K562 (cell line): ENCODE measurements at regions not wholly inside any gene's neighbourhood (a gene's known extent, or its start where the extent isn't known, plus 50 kb on each side); places are given as distances from the start of the nearest gene placed in this dataset.

Experiments
- ATAC-seq: fragments of 200-7000 bp; cut with Tn5 transposase; 3 replicates; pipeline ENCODE4 v1.9.1; 2020; ENCODE audit warnings: moderate library complexity
- BruUV-seq: library from RNA; stranded (reverse); fragments of 400-500 nt; replicated peaks from 2 replicates; lab custom pipeline; 2021; lab: Mats Ljungman, UMichigan
- CTCF ChIA-PET: fragments of 300-600 bp; formaldehyde crosslinking; extraction: SDS; loops from one replicate; lab custom pipeline; 2021; ENCODE audit warnings: low intra/inter-chr PET ratio; lab: Yijun Ruan, JAX
- POLR2A ChIA-PET: fragments of 300-600, 350-650 bp; sonication (Branson Sonifier 250); formaldehyde crosslinking; extraction: SDS; loops from one replicate; lab custom pipeline; 2021; ENCODE audit warnings: antibody characterized with exemption, inconsistent platforms; lab: Yijun Ruan, JAX
- DNase-seq, 4 experiments: peaks; one replicate each; pipeline versions ENCODE4 v3.0.0 to v3.0.0-alpha.2; 2011 to 2018; ENCODE audit warnings: low spot score in 3 of 4, mixed read lengths in 3 of 4; ENCODE audit errors: extremely low read depth in 1 of 4
- FAIRE-seq: peaks from 2 replicates; lab custom pipeline; 2011; peaks lifted over from hg19 to GRCh38; lab: Jason Lieb, UNC
- H2AFZ ChIP-seq: 2 replicates; pipeline ENCODE4 v1.6.0; 2011; ENCODE audit warnings: low read depth, low read length, control low read depth, inconsistent platforms
- H3K27ac ChIP-seq: fragments of 200-600 bp; 3 replicates; pipeline ENCODE4 v1.8.0; 2011; ENCODE audit warnings: low read depth, mild to moderate bottlenecking, control low read depth, inconsistent platforms, low read length, moderate library complexity, mixed read lengths; ENCODE audit errors: extremely low read depth
- H3K27me3 ChIP-seq, 2 experiments: fragments of 300-600 bp in 1 of 2; 2 replicates in 1 of 2; 3 replicates in 1 of 2; pipeline versions ENCODE4 v1.6.0 to v1.8.0; 2011; ENCODE audit warnings: inconsistent platforms in 2 of 2, low read length in 2 of 2, mild to moderate bottlenecking in 1 of 2, mixed read lengths in 1 of 2, moderate library complexity in 1 of 2; ENCODE audit not compliant: control insufficient read depth in 2 of 2, insufficient read depth in 2 of 2
- H3K36me3 ChIP-seq: fragments of 300-600 bp; 3 replicates; pipeline ENCODE4 v1.8.0; 2011; ENCODE audit warnings: mild to moderate bottlenecking, low read length, inconsistent platforms; ENCODE audit not compliant: control insufficient read depth, insufficient read depth
- H3K4me1 ChIP-seq, 2 experiments: fragments of 200-600 bp in 1 of 2; replicated peaks in 1 of 2; 2 replicates in 1 of 2; 3 replicates in 1 of 2; pipeline versions ENCODE4 v1.5.1 to v1.8.0; 2011; ENCODE audit warnings: inconsistent platforms in 2 of 2, low read length in 2 of 2, mild to moderate bottlenecking in 1 of 2, mixed read lengths in 1 of 2, moderate library complexity in 1 of 2; ENCODE audit not compliant: control insufficient read depth in 2 of 2, insufficient read depth in 2 of 2
- H3K4me2 ChIP-seq: 2 replicates; pipeline ENCODE4 v1.6.1; 2011; ENCODE audit warnings: low read length, control low read depth, inconsistent platforms, mixed read lengths; ENCODE audit not compliant: insufficient read depth
- H3K4me3 ChIP-seq: fragments of 200-600 bp; sonication (generic), shearing (Covaris generic); 2 replicates; pipeline ENCODE4 v1.5.1; 2016; ENCODE audit warnings: control low read depth, inconsistent platforms
- H3K79me2 ChIP-seq: fragments of 200-600 bp; 3 replicates; pipeline ENCODE4 v1.8.0; 2011; ENCODE audit warnings: low read length, inconsistent platforms; ENCODE audit not compliant: control insufficient read depth, insufficient read depth
- H3K9ac ChIP-seq, 2 experiments: 2 replicates each; pipeline versions ENCODE4 v1.6.0 to v1.6.1; 2011; ENCODE audit warnings: low read depth in 2 of 2, low read length in 2 of 2, control low read depth in 1 of 2, inconsistent platforms in 1 of 2, mild to moderate bottlenecking in 1 of 2, mixed read lengths in 1 of 2; ENCODE audit not compliant: insufficient read depth in 1 of 2
- H3K9me1 ChIP-seq: one replicate; pipeline ENCODE4 v1.6.0; 2011; ENCODE audit warnings: inconsistent platforms, mild to moderate bottlenecking, low read length, moderate library complexity; ENCODE audit not compliant: control insufficient read depth, insufficient read depth
- H3K9me3 ChIP-seq: replicated peaks from 2 replicates; pipeline ENCODE4 v1.5.1; 2011; ENCODE audit warnings: low read depth, low read length, inconsistent platforms; ENCODE audit not compliant: control insufficient read depth, insufficient read depth
- H4K20me1 ChIP-seq: replicated peaks from 2 replicates; pipeline ENCODE4 v1.6.1; 2011; ENCODE audit warnings: low read length, inconsistent platforms, mixed read lengths; ENCODE audit not compliant: control insufficient read depth, insufficient read depth
- ATF4 ChIP-seq: fragments of 450-650 bp; formaldehyde crosslinking; IDR thresholded peaks from 2 replicates; pipeline ENCODE4 v1.4.0; 2022; ENCODE audit warnings: mild to moderate bottlenecking, moderate library complexity
- ATF7 ChIP-seq: fragments of 450-650 bp; IDR thresholded peaks from 2 replicates; pipeline ENCODE4 v1.7.1; 2014; ENCODE audit warnings: mild to moderate bottlenecking, moderate library complexity
- ELK1 ChIP-seq: sonication (generic); formaldehyde crosslinking; IDR thresholded peaks from 2 replicates; pipeline ENCODE4 v1.8.1; 2022; ENCODE audit warnings: missing genetic modification reagents
- EWSR1 ChIP-seq: fragments of 450-650 bp; IDR thresholded peaks from 2 replicates; pipeline ENCODE4 v1.6.1; 2018; ENCODE audit warnings: borderline replicate concordance, mild to moderate bottlenecking, low read depth, moderate library complexity; ENCODE audit not compliant: partially characterized antibody
- GTF2B ChIP-seq: IDR thresholded peaks from 2 replicates; pipeline ENCODE4 v1.6.1; 2011; ENCODE audit not compliant: insufficient read length; ENCODE audit errors: extremely low read depth
- HDAC2 ChIP-seq: fragments of 450-650 bp; IDR thresholded peaks from 2 replicates; pipeline ENCODE4 v1.6.1; 2016; ENCODE audit warnings: mild to moderate bottlenecking
- HIVEP1 ChIP-seq: fragments of 250-450 bp; sonication (Bioruptor Pico); IDR thresholded peaks from 2 replicates; pipeline ENCODE4 v1.4.0; 2020; ENCODE audit warnings: mild to moderate bottlenecking
- MEIS2 ChIP-seq: fragments of 450-650 bp; IDR thresholded peaks from 2 replicates; pipeline ENCODE4 v1.6.1; 2014; ENCODE audit warnings: mild to moderate bottlenecking; ENCODE audit not compliant: partially characterized antibody
- MXD1 ChIP-seq: fragments of 250-450 bp; sonication (Bioruptor Pico); IDR thresholded peaks from 2 replicates; pipeline ENCODE4 v1.8.0; 2021; ENCODE audit warnings: borderline replicate concordance, mild to moderate bottlenecking, moderate library complexity; ENCODE audit not compliant: poor library complexity, severe bottlenecking
- NFYB ChIP-seq: IDR thresholded peaks from 2 replicates; pipeline ENCODE4 v1.6.1; 2011; ENCODE audit warnings: mild to moderate bottlenecking, moderate library complexity; ENCODE audit not compliant: insufficient read length; ENCODE audit errors: extremely low read depth
- SUPT5H ChIP-seq: fragments of 450-650 bp; IDR thresholded peaks from 2 replicates; pipeline ENCODE4 v1.6.1; 2016
- ZBTB43 ChIP-seq: sonication (generic); formaldehyde crosslinking; IDR thresholded peaks from 2 replicates; pipeline ENCODE4 v1.8.0; 2023; ENCODE audit warnings: mild to moderate bottlenecking, missing genetic modification reagents
- ZFP1 ChIP-seq: fragments of 450-650 bp; formaldehyde crosslinking; IDR thresholded peaks from 2 replicates; pipeline ENCODE4 v1.4.0; 2020; ENCODE audit warnings: mild to moderate bottlenecking, mixed read lengths
- ZNF224 ChIP-seq: sonication (generic); formaldehyde crosslinking; IDR thresholded peaks from 2 replicates; pipeline ENCODE4 v1.8.0; 2022; ENCODE audit warnings: mild to moderate bottlenecking, missing genetic modification reagents
- ZNF449 ChIP-seq: fragments of 250-450 bp; sonication (Bioruptor Pico); IDR thresholded peaks from 2 replicates; pipeline ENCODE4 v1.8.0; 2022; ENCODE audit warnings: moderate library complexity, mild to moderate bottlenecking, inconsistent platforms
- ZNF696 ChIP-seq: fragments of 250-450 bp; sonication (Bioruptor Pico); conservative IDR thresholded peaks from 2 replicates; pipeline ENCODE4 v1.4.0; 2020; ENCODE audit warnings: mild to moderate bottlenecking, moderate library complexity
- ZNF699 ChIP-seq: fragments of 250-450 bp; sonication (Bioruptor Pico); IDR thresholded peaks from 2 replicates; pipeline ENCODE4 v1.8.0; 2021; ENCODE audit warnings: mild to moderate bottlenecking, moderate library complexity; ENCODE audit not compliant: insufficient replicate concordance
- WGBS: fragments of 100-300 bp; shearing (Covaris generic); methylation state at CpG from one replicate; pipeline ENCODE4 v1.1.6; 2016; ENCODE audit warnings: low coverage, mixed read lengths; ENCODE audit not compliant: insufficient coverage; ENCODE audit errors: missing lambda C conversion rate; 5-methylcytosine and 5-hydroxymethylcytosine counted together
- in situ Hi-C: fragments of 300-500 bp; cut with MboI; formaldehyde crosslinking; loops from 4 replicates; pipeline ENCODE4 v1.15.0; 2018; ENCODE audit warnings: inconsistent platforms, mixed read lengths
- intact Hi-C: fragments of 100-400 bp; cut with micrococcal nuclease; formaldehyde crosslinking; loops from 2 replicates; pipeline ENCODE4 v1.14.2; 2022

DNA sequence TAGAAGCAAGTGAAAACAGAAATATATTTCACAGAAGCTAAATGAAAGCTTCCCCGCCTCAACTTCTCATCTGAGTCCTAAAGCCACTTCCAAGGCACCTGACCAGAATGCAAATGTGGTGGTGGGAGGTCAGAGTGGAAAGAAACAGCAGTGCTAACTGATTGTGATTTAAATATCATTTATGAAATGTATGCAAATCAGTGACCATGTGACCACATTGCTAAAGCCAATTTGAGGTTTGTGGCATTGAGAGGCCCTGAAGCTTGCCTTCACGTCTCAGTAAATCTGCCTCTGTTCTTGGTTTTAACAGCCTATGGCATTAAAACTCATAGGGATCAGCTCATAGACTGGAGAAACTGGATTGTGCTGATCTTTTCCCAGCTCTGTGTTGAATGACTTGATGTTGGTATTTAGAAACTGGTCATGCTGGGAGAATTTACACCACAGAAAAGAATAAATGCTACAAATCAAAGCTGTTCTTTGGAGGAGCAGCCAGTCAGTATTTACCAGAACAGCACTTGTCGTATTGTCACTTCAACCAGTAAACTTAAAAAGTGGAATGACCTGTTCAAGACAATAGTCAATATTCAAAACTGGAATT lies 481.4 kb upstream of the ALCAM start:
- Histone ChIP-seq H3K9me1 (no peaks in the 10 kb centered on the region), H4K20me1 (no peaks in the 10 kb centered on the region), H3K9ac (no peak overlapping the region), H3K36me3 (no peaks in the 10 kb centered on the region), H3K4me2 (no peak overlapping the region), H3K79me2 (no peaks in the 10 kb centered on the region)
- no peak for ATAC-seq
- whole genome bisulfite sequencing = 0% methylated on average over 3 of the region's 3 CpGs
- TF ChIP-seq EWSR1 (no peak), ZNF224 (CRISPR knock-in tag) (no peak), GTF2B (no peak), HIVEP1 (no peak), MXD1 (CRISPR knock-in tag) (no peak), ZNF449 (CRISPR knock-in tag) (no peak), SUPT5H (no peak), HDAC2 (no peak), ZNF696 (CRISPR knock-in tag) (no peak), NFYB (no peak), ATF4 (CRISPR knock-in tag) (no peak), MEIS2 (no peak), ATF7 (no peak), ZNF699 (no peak), ZFP1 (CRISPR knock-in tag) (no peak), ZBTB43 (CRISPR knock-in tag) (no peak), ELK1 (CRISPR knock-in tag) (no peak)
- TF ChIP-seq, all 486 proteins: peak for 0
- FAIRE-seq (no peak), DNase-seq (no peak)
- Histone ChIP-seq H3K27ac (no peak overlapping the region), H3K4me1 (no peaks in the 10 kb centered on the region), H3K4me3 (no peak overlapping the region), H2AFZ (no peak overlapping the region), H3K27me3 (no peaks in the 10 kb centered on the region), H3K9me3 (no peaks in the 10 kb centered on the region)
- in situ Hi-C loops (no loop called here), intact Hi-C loops (no loop called here)
- BruUV-seq = no TSS peak
- ChIA-PET CTCF (no interaction called here), POLR2A (no interaction called here)
